HG03521 (cell line): ENCODE measurements at regions not wholly inside any gene's neighbourhood (a gene's known extent, or its start where the extent isn't known, plus 50 kb on each side); places are given as distances from the start of the nearest gene placed in this dataset.
"Not testable (repeated sequence)": the region's sequence is repeated elsewhere in the genome, so short reads cannot be mapped to it uniquely, and the experiment has no call there.

Experiments used
- ATAC-seq: cut with Tn5 transposase; IDR thresholded peaks from one replicate; pipeline ENCODE4 v1.9.1; 2021; ENCODE audit warnings: mild to moderate bottlenecking, moderate library complexity; ENCODE audit not compliant: unreplicated experiment

DNA sequence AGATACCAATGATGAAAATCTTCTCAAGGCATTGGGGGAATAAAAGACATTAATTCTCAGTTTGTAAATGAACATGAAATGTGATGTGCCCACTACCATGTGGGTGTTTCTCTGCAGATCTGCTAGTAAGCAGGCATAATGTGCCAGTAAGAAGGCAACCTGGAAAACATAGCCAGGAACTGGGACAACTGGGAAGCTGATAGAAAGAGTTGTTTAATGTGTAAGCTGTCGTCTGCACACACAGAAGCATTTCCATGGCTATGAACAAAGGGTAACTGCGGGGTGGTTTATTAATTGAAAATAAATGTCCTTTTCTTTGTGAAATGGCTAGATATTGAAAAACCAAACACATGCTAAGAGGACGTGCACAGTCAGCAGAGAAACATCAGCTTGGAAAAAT is 52.0 kb downstream of the ZC3H11B start:
- no peak for ATAC-seq

DNA sequence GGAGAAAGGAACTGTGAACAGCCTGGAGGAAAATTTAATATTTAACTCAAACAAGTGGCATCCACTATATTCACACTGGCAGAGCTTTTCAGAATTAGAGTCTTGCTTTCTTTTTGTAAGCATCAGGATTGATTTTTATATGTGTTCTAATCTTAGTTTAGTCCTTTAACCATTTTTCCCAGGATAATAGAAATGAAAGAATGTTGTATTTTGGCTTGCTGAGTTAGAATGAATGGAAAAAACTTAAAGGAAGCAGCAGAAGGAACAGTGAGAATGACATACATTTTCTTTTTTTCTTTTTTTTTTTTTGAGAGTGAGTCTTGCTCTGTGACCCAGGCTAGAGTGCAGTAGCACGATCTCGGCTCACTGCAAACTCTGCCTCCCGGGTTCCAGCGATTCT is 53.0 kb downstream of the ZC3H11B start:
- ATAC-seq = no peak

DNA sequence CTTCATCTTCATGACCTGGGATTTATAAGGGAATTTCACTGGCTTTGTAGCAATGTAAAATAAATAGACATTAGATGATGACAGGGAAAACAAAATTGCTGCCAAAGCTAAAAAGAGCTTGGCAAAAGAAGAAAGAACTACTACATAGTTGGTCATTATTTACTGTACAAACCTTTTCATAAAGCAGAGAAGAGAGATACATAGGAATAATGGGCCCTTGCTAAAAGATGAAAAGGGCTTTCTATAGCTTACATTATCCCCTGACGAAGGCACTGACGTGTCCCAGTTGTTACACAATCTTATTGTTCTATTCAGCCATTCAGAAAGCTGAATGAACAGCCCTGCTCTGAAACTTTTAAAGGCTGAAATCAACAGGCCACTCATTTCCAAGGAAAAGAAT is 57.1 kb downstream of the ZC3H11B start:
- ATAC-seq = no peak

DNA sequence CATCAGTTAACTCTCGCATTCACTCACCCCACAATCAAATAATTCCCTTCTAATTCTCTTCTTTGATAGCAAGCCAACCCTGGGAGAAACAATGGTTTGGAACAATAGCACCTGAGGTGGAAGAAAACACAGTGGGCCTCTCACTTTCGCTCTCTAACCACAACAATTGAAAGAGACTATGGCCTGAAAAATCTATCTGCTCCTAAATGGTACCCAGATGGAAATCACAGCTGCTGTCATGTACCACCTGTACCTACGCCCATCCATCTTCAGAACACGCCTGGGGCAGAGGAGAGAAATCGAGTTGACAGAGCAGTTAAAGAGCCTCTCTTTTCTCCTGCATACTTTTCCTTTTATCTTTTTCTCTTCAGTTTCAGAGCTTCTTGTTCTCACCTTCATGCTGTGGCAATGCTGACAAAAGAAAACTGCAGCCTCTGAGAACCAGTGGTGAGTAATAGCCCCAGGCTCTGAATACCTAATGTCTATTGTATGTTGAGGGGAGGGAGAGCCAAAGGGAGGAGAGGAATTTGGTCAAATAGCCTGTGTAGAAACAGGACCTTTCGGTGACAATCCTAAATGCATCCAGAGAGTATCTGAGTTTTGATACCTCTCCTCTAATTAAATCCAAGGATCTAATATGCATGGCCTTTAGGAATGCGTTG is 57.7 kb downstream of the ZC3H11B start:
- ATAC-seq = no peak

DNA sequence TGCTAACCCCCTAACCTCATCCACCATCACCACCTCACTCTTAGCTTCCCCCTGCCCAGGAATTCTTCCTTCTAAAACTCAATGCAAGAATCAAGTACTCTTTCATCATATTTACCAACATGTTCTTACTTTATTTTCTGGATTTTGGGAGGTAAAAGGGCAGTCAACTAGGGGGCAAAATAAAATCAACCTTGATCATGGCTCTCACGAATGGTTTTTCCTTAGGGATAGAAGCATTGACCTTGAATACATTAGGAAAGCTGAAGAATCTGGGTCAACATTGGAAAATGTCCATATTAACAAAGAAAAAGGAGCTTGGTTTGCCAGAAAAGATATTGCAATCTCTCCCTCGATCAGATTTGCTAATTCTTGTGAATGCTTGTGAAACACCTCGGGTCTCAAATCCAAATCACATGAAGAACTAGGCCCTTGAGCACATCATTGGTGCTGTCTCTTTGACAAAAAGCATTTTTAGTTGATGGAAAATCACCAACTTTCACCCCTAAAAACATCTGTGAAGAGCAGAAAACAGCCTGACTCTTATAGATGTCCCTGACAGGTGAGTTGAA is 58.9 kb downstream of the ZC3H11B start:
- ATAC-seq = no peak

DNA sequence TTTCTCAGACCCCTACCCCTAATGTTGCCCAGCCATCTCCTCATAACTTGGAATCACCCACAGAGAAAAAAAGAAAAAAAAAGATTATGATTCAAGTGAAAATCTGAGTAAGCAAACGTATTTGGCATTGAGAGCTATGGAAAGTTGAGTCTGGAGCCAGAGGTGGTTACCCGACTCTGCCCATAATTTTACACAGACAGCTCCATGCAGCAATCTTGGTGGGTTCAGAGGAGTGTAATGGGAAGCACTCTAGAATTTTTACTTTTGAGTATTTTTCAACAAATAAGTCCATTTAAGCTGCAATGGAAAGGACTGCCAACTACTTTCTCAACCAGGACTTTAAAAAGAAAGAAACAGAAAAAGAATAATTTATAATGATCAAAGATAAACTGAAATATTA is 62.7 kb downstream of the ZC3H11B start:
- no peak for ATAC-seq

DNA sequence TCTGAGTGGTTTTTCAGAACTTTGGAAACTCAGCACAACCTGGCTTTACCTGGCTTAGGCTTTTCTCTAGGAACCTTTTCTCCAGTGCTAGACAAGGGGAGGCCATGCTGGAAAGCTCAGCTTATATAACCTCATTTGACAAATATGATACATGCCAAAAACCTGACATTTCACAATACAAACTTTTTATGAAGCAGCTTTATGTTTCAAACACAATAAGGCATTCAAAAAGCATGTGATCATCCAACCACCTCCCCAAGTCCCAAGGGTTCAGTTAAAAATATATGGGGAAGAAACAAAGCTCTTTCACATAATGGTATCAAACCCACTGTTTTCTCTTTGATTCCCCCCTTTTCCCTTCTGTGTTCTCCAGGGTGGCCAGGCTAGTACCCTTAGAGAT is 63.7 kb downstream of the ZC3H11B start:
- ATAC-seq = no peak

DNA sequence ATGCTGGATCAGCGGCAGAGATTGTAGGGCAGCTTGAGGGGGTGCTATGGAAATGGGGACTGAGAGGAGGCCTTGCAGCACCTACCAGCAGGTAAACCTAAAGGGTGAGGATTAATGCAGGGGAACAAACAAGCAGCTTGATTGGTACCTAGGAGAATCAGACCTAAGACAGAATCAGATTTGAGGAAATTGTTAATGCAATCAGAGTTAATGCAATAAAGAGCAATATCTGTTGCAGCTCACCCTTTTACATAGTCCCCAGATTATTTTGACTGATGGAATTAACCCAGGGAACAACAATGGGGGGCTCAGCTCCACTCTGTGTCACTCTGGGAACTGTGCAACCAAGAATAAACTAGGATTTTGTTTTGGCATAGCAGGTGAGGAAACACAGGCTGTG is 64.5 kb downstream of the ZC3H11B start:
- no peak for ATAC-seq

DNA sequence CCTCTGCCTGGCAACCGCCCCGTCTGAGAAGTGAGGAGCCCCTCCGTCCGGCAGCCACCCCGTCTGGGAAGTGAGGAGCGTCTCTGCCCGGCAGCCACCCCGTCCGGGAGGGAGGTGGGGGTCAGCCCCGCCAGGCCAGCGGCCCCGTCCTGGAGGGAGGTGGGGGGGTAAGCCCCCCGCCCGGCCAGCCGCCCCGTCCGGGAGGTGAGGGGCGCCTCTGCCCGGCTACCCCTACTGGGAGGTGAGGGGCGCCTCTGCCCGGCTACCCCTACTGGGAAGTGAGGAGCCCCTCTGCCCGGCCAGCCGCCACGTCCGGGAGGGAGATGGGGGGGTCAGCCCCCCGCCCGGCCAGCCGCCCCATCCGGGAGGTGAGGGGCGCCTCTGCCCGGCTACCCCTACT is 67.1 kb downstream of the ZC3H11B start:
- ATAC-seq = not testable (repeated sequence)

DNA sequence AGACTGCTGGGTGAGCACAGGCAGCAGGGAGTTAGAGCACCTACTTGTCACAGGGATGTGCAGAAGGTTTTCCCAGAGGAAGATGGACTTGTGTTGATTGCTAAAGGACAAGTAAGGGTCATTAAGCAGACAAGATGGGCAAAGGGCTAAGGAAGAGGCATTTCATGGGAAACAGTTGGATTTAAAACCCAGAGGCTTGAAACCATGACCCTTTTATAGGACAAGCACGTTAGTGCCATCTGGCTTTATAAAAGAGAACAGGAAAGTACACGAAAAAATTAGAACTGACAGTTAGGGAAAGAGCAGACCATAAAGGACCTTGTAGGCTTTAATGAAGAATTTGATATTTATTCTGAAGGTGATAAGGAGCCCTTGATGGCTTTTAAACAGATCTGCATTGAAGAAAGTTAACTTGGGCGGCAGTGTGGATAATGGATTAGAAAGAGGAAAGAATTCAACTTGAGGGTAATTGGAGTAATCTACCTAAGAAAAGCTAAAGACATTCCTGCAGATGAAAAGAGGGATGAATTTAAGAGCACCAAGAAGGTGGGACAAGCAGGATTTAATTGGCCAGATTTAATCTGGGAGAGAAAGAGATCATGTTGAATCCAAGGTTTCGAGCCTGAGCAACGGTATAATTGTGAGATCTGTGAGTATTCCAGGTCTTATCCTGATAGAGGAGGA is 68.6 kb downstream of the ZC3H11B start:
- no peak for ATAC-seq

DNA sequence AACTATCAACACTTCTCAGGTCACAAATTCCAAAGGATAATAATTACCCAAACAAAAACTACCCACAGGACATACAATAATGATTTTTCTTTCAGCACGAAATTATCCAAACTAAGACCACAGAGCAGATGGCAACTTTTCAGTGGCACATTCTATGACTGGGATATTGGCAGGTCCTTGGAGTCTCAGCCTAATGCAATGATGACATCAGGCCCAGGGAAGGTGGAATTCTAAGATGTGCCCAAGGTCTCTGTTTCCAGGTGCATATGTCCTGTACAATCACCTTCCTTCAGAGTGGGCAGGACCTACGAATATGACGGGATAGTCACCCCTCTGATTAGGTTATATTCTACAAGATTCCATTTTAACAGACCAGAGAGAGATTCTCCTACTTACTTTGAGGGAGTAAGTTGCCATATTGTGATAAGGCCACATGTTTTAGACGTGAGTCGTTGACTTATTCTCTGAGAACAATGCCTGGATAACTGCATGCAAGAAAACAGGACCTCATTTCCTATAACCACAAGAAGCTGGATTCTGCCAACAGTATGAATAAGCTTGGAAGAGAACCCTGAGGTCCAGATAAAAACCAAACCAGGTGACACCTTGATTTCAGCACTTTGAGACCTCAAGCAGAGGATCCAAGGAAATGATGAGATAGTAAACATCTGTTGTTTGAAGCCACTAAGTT is 69.9 kb downstream of the ZC3H11B start:
- ATAC-seq = no peak

DNA sequence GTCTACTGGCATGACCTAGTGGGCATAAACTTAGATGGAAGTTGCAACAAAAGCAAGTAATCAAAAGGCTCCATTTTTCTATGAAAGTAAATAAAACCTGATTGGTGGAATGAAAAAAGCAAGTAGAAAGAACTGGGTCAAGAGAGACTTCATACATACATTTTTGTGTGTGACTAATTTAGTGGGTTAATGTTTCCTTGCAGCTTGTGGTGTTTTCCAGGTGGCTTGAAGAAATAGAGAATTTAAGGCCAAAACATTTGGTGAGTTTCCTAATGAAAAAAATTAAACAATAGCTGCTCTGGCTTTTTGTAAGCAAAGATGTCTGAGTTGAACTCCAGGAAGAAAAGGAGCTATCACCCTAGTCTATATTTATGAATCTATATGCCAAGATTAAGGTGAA is 71.0 kb downstream of the ZC3H11B start:
- no peak for ATAC-seq

DNA sequence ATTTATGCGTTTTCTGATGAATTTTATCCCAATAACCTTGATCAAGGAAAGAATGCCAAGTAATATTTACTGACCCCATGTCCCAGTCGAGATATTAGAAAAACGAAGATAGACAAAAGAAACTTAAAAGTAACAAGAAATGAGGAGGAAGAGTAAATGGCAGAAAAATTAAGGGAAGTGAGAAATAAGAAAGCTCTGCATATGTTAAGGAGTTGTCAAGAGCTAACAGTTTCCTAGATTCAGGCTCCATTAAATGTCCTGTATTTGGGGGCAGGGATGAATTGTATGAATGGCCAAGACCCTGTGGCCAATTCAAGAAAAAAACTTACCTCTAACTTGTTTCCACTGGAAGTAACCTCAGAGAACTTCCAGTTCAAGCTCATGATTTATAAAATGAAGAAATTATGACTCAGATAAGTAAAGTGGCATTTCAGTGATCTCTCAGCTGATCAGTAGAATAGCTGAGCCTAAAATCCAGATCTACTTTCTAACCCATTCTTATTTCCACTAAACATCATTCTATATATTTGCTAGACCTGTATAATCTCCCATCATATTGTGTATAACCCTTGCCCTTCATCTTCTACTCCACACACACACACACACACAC is 73.2 kb downstream of the ZC3H11B start:
- ATAC-seq = no peak

DNA sequence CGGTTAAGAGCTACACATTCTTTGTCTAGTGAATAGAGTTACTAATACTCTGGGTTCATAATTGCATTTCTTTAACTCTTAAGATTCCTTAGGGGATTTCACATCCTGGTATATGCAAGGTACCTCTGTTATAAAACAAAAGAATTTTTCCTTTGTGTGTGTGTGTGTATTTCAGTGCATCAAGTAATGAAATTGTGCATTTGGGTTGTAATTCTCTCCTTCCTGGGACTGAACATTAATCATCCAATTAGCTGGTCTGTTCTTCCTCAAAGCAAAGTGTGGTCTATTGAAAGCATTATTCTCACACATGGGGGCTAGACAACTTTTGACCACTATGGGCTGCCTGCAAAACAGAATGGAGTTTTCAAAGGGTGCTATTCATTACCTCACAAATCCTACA is 74.0 kb downstream of the ZC3H11B start:
- no peak for ATAC-seq

DNA sequence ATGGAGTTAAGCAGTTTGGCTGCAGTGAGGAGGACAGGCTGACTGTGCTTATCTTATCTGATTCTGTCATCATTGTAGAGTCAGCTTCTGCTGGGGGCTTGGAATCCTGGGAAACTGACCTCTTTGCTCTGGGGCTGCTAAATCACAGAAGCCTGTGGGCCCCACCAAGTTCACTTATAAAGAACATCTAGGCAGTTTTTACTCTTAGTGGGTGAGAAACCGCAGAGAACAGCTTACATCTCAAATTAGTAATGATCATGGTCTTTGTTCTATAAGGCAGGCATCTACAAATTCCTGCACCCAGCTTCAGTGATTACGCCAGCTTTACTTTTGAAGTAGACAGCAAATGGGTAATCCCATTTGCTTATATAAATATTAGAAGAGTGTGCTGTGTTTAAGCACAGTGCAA is 75.7 kb downstream of the ZC3H11B start:
- no peak for ATAC-seq

DNA sequence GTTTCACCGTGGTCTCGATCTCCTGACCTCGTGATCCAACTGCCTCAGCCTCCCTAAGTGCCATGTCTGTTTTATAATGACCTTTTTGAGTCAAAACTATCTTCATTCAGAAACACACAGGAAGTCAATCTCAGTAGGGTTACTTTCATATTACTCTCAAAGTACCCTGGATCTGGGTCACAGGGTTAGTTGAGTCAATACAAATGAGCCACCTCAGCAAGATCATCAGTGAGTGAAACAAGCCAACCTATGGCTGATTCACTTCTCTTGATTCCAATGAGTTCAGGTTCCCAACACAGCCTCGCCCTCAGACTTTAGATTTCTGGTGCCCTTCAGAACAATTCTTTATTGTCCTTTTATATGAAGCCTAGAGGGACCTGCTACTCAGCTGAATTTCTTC is 76.9 kb downstream of the ZC3H11B start:
- no peak for ATAC-seq

DNA sequence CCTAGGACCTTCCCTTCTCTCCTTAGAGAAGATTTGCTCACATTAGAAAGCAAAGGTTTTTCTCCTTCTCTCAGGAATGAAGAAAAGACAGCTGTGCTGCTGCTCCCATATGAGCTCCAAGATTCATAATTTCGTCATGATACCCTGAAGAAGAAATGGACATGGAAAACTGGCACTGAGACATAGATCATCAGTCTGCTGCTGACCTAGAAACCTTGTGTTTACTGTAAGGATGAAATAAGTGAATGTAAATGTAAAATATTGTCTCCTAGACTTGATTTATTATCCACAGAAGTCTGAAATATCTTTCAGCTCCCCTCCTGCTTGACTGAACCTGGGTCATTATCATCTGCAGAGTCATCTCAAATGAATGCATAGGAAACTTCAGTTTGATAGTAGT is 77.9 kb downstream of the ZC3H11B start:
- ATAC-seq = no peak

DNA sequence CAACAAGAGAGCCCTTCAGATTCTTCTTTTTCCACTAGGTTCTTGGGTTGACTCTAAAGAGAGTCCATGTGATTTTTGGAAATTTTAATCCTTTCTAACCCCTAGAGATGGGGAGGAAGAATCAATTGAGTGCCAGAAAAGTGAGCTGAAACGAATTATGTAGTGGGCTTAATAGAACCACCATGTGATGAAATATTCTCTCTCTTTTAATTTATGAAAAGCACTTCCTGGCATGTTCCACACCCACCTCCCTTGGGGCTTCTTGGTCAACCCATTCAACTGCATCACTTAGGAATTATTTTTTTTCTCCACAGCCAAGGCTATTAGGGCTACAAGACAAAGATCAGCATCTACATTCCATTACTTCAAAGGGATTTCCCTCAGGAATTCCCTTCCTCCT is 79.6 kb downstream of the ZC3H11B start:
- no peak for ATAC-seq

DNA sequence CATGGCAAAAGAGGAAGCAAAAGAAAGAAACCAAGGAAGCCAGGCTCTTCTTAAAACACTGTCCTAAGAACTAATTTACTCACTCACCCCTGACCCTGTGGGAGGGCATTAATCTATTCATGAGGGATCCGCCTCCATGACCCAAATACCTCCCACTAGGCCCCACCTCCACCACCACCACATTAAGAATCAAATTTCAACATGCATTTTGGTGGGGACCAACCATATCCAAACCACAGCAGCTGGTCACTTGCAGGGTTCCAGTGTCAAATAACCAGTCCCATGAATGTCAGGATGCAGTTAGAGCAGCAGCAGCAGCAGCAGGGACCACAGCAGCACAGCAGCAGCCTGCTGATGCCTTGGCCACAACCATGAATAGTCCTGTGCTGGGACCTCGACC is 83.8 kb downstream of the ZC3H11B start:
- ATAC-seq = no peak

DNA sequence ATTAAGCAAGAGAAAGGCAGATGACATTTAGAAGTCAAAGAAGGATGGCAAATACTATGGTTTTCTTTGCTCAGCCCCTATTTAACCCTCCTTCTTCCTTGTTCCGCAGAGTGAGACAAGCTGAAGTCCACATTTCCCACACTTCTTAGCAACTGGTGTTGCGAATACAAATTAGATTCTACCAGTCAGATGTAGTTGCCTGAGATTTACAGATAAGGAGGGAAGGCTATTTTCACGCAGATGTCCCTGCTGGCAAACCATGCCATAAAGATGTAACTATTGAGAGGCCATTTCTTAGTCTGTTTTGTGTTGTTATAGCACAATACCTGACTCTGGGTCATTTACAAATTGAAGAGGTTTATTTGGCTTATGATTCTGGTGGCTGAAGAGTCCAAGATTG is 84.3 kb downstream of the ZC3H11B start:
- ATAC-seq = no peak

DNA sequence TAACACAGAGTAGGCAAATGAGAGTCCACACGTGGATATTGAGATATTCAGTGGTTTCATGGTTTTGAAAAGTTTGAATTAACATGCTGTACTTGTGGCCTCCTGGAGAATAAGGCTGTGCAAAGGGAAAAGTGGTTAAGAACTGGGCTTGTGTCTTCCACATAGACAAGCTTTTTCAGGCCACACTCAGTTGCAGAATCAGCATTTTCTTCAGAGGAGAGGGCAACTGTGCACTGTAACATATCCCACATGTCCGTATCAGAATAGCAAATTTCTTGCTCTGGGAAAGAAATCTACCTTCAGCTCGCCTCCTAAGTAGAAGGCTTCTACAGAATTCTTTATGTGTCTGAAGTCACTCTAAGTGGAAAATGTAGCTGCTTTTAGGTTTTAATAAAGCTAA is 84.9 kb downstream of the ZC3H11B start:
- no peak for ATAC-seq

DNA sequence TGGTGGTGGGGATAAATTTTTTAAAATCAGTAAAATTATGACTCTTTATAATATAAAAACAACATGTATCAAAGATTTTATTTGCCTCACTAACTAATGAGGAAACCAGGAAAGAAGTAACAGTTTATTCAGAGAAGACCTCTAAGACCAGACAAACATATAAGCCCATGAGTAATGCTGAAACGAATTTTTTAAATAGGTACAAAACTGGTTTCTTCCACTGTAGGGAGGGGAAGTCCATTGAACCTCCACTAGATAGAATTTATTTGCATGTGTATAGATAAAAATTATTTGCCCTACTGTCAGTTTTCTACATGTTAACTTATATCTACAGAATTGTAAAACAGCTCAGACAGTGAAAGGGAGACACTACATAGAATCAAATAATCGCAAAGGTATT is 86.8 kb downstream of the ZC3H11B start:
- no peak for ATAC-seq
